ENCODE measurements at regions not wholly inside any gene's neighbourhood (a gene's known extent, or its start where the extent isn't known, plus 50 kb on each side); places are given as distances from the start of the nearest gene placed in this dataset.

- POLR2A ChIA-PET: no interaction called here
- no peak overlapping the region for H3K4me3 ChIP-seq (ENCODE audit: low read depth, low read length)
- CTCF ChIA-PET: no interaction called here
- TF ChIP-seq CTCF (IDR thresholded peaks at IDR 0.05; ENCODE audit: insufficient read depth, low read length, missing control alignments): no peak
- DNase-seq (ENCODE audit: low read depth, low spot score): no peak
Measured at GRCh38 chr10:85515316-85515715, 851.3 kb downstream of the GRID1 start.

DNA sequence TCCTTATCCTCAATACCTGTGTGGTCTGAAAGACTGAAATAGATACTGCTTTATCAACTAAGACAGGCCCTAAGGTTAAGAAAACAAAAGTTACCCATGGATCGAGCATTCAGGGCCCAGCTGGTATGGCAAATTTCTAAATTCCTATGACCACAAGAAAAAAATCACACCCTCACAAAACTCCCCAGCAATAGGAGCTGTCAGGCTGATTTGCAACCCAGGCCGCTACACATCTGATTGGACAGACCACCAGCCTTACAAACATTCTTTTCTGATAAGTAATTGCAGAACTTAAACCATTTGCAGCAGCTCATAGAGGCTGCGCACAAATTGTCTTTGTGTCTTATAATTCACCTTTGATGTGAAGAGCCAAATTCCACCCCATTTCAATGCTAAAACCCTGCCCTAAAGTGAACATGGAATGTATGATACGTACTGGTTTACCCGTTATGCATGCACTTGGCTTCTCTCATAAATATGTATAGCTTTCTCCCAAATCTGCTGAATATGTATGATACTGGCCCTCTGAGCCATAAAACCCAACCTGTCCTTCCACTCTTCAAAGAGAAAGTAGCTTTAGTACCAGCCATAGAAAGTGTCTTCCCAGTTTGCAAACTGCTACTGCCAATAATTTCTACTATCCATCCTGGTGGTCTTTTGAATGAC, 842.5 kb downstream of the GRID1 start:
- DNase-seq (ENCODE audit: low read depth, low spot score): no peak
- POLR2A ChIA-PET: no interaction called here
- H3K4me3 ChIP-seq (ENCODE audit: low read depth, low read length): no peak overlapping the region
- TF ChIP-seq CTCF (IDR thresholded peaks at IDR 0.05; ENCODE audit: insufficient read depth, low read length, missing control alignments): no peak
- CTCF ChIA-PET: no interaction called here

DNA sequence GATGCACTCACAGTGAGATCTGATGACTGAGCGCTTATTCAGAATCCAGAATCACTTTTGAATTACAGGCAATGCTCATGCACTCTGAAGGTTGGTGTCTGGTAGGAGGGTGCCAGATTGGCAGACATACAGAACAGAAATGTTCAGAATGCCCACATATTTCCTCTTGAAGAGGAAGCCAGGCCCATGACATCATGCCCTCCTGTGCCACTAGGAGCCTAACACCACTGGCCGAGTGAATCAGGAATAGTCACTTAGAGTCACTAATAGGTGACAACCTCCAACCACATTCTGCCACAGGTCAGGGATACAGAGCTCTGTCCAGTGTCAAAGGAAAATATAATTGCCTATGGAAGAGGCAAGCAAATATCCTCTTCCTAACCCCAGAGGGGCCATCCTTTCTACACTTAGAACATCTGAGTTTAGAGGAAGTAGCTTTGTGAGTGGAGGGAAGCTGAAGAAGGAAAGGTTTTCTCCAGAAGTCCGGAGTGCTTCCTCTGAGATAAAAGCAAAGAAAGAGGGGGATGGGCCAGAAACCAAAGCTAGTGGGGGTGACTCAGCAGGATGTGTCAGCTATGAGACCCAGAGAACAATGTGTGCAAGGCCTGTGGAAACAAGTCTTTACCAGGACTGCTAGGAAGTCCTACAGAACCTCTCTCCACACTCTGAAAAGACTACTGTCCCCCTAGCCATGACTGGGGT, 838.8 kb downstream of the GRID1 start:
- TF ChIP-seq CTCF (IDR thresholded peaks at IDR 0.05; ENCODE audit: insufficient read depth, low read length, missing control alignments): no peak
- ChIA-PET POLR2A (no interaction called here), CTCF (no interaction called here)
- H3K4me3 ChIP-seq (ENCODE audit: low read depth, low read length): no peak overlapping the region
- no peak for DNase-seq (ENCODE audit: low read depth, low spot score)

DNA sequence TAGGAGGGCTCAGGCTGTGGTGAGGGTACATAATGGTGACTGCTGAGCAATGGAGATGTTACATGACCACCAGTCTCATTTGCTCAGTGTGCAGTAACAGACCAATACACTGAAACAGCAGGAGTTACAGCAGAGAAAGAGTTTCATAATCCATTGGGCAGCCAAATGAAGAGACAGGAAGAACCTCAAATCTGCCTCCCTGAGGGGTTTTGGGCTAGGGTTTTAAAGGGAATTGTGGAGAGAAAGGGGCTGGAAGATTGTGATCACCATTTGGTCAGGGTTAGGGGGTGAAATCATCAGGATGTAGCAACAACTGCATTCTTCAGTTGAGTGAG, 838.3 kb downstream of the GRID1 start:
- DNase-seq (ENCODE audit: low read depth, low spot score): no peak
- POLR2A ChIA-PET: no interaction called here
- TF ChIP-seq CTCF (IDR thresholded peaks at IDR 0.05; ENCODE audit: insufficient read depth, low read length, missing control alignments): no peak
- no peak overlapping the region for H3K4me3 ChIP-seq (ENCODE audit: low read depth, low read length)
- CTCF ChIA-PET: no interaction called here

GRCh38 chr10:85531706-85532105, 834.9 kb downstream of the GRID1 start:
- H3K4me3 ChIP-seq (ENCODE audit: low read depth, low read length): no peak overlapping the region
- ChIA-PET POLR2A (no interaction called here), CTCF (no interaction called here)
- TF ChIP-seq CTCF (IDR thresholded peaks at IDR 0.05; ENCODE audit: insufficient read depth, low read length, missing control alignments): no peak
- no peak for DNase-seq (ENCODE audit: low read depth, low spot score)

- TF ChIP-seq CTCF (IDR thresholded peaks at IDR 0.05; ENCODE audit: insufficient read depth, low read length, missing control alignments): no peak
- ChIA-PET POLR2A (no interaction called here), CTCF (no interaction called here)
- no peak overlapping the region for H3K4me3 ChIP-seq (ENCODE audit: low read depth, low read length)
- no peak for DNase-seq (ENCODE audit: low read depth, low spot score)
Measured at GRCh38 chr10:85532773-85533172, 833.8 kb downstream of the GRID1 start.

Data from AG04449 (cell line).